Effector CD8-positive, alpha-beta T cell (primary cell): ENCODE measurements at regions not wholly inside any gene's neighbourhood (a gene's known extent, or its start where the extent isn't known, plus 50 kb on each side); places are given as distances from the start of the nearest gene placed in this dataset.

Experiments
- DNase-seq: peaks from one replicate; lab custom pipeline; 2025; lab: John Stamatoyannopoulos, UW

GRCh38 chr17:27391427-27391826 lies 64.8 kb upstream of the KSR1 start:
- DNase-seq: no peak

GRCh38 chr17:27396045-27396444 lies 60.2 kb upstream of the KSR1 start:
- DNase-seq: no peak

GRCh38 chr17:27396941-27397340 lies 59.3 kb upstream of the KSR1 start:
- DNase-seq: no peak

- DNase-seq: no peak
These were observed 57.6 kb upstream of the KSR1 start for GRCh38 chr17:27398691-27399090.

GRCh38 chr17:27400991-27401390 lies 55.3 kb upstream of the KSR1 start:
- no peak for DNase-seq

GRCh38 chr17:27402943-27403342 lies 53.3 kb upstream of the KSR1 start:
- DNase-seq: no peak

GRCh38 chr17:27403480-27404005 lies 52.7 kb upstream of the KSR1 start:
- no peak for DNase-seq

- DNase-seq: no peak
These were observed 51.6 kb upstream of the KSR1 start for GRCh38 chr17:27404676-27405075.
